GM18951 (cell line): ENCODE measurements at regions not wholly inside any gene's neighbourhood (a gene's known extent, or its start where the extent isn't known, plus 50 kb on each side); places are given as distances from the start of the nearest gene placed in this dataset.

Source experiments
- POLR2A ChIP-seq: IDR thresholded peaks from 4 replicates; pipeline ENCODE4 v1.6.1; 2011; ENCODE audit warnings: mild to moderate bottlenecking; ENCODE audit not compliant: insufficient read length, insufficient read depth; ENCODE audit errors: extremely low read depth
- in situ Hi-C: fragments of 300-500 bp; cut with MboI; formaldehyde crosslinking; loops from one replicate; pipeline ENCODE4 v1.12.0; 2022; ENCODE audit warnings: low sequenced_read_pairs, mixed read lengths, inconsistent platforms; ENCODE audit not compliant: unreplicated experiment

DNA sequence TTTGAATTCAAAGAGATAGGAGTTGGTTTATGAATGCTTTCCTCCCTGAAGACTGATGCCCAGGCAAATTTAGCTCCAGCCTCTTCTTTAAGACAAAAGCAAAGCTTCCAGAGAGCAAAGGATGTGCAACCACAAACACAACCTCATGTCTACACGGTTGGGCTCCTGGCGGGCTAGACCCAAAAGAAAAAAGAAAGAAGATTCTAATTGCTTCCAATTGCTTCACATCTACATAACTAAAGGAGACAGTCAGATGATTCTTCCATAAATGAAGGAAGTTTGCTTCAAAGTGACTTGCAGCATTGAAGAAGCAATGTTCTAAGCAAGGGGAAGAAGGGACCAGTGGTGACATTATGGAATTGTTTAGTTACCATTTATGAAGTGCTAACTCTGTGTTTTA lies 1603.0 kb upstream of the TENM3 start:
- no peak for TF ChIP-seq POLR2A

GRCh38 chr4:180641495-180641894 lies 1601.7 kb upstream of the TENM3 start:
- in situ Hi-C loops = no loop called here
- TF ChIP-seq POLR2A = no peak

More for the DNA sequence above, 1603.0 kb upstream of the TENM3 start:
- in situ Hi-C loops = no loop called here

- no peak for TF ChIP-seq POLR2A
- in situ Hi-C loops = no loop called here
These were observed 1600.5 kb upstream of the TENM3 start for GRCh38 chr4:180642732-180643131.

DNA sequence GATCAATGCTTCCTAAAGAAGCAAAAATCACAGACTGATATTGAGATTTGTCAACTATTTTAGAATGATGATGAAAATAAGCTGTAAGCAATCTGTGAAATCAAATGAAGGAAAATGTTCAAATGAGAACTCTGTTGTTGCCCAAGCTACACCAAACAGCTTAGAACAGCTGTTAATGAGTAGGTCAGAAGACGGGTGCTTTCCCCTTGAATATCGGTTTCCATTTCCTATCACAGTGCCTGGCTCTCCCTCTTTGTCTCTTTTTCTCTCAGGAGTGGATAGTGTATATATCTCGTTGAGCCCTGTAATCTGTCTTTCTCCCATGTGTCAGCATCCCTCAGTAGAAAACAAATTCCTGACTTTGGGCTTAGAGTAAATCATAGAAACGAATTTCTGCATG lies 1592.9 kb upstream of the TENM3 start:
- in situ Hi-C loops = loop anchor here (25.0 kb wide), 1 partner anchor 788 kb away; no protein-coding TSS in a partner anchor
- no peak for TF ChIP-seq POLR2A

- no peak for TF ChIP-seq POLR2A
- in situ Hi-C loops = loop anchor here (25.0 kb wide), 1 partner anchor 790 kb away; no protein-coding TSS in a partner anchor
These were observed 1590.7 kb upstream of the TENM3 start for GRCh38 chr4:180652533-180652932.

- in situ Hi-C loops = loop anchor here (25.0 kb wide), 1 partner anchor 794 kb away; no protein-coding TSS in a partner anchor
- TF ChIP-seq POLR2A = no peak
These were observed 1587.3 kb upstream of the TENM3 start for GRCh38 chr4:180655886-180656285.

DNA sequence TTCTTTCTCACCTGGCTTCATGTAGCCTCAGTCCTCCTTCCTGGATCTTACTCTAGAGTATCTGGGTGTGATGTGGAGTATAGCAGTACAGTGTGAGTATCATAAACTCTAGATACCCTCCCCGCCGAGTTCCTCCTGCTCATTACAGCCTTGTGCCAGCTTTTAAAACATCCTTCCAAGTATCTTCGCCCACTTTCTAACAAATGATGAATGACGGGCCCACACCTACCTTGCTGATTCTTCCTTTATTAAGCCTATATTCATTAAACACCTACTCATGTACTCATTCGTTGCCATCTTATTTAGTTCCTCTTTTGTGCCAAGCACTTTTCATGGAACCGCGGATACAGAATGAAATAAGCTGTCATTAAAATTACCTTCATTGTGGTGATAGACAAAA lies 1585.3 kb upstream of the TENM3 start:
- in situ Hi-C loops = loop anchor here (25.0 kb wide), 1 partner anchor 796 kb away; no protein-coding TSS in a partner anchor
- TF ChIP-seq POLR2A = no peak

DNA sequence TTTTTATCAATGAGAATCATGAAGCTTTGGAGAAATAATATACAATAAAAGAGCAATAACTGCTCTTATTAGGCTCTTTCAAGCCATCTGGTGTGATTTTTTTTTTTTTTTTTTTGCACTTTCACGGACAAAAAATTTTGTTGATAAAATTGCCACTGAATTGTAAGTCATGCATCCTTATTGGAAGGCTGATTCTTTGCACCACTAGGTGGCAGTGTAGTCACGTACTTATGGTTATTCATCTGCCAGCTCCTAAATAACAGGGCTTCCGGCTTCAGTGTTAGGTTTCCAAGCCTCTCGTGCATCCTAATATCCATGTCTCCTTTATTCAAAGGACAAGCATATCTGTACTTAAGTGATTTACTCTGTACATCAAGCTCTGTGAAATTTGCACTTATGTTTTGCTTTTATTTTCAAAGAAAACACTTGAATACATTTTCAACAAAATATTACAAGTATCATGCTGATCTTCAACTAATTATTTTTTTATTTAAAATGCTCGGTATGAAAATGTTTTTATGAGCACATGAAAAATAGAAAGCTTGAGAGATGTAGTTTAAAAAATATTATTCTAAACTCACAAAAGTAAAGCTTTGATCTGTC lies 1578.3 kb upstream of the TENM3 start:
- in situ Hi-C loops = loop anchor here (25.0 kb wide), 1 partner anchor 803 kb away; no protein-coding TSS in a partner anchor

GRCh38 chr4:180665481-180665880 lies 1577.7 kb upstream of the TENM3 start:
- TF ChIP-seq POLR2A = no peak
- in situ Hi-C loops = loop anchor here (25.0 kb wide), 1 partner anchor 803 kb away; no protein-coding TSS in a partner anchor

More for the DNA sequence above, 1578.3 kb upstream of the TENM3 start:
- no peak for TF ChIP-seq POLR2A

GRCh38 chr4:180665994-180666824 lies 1577.0 kb upstream of the TENM3 start:
- TF ChIP-seq POLR2A = no peak
- in situ Hi-C loops = loop anchor here (25.0 kb wide), 1 partner anchor 804 kb away; no protein-coding TSS in a partner anchor

DNA sequence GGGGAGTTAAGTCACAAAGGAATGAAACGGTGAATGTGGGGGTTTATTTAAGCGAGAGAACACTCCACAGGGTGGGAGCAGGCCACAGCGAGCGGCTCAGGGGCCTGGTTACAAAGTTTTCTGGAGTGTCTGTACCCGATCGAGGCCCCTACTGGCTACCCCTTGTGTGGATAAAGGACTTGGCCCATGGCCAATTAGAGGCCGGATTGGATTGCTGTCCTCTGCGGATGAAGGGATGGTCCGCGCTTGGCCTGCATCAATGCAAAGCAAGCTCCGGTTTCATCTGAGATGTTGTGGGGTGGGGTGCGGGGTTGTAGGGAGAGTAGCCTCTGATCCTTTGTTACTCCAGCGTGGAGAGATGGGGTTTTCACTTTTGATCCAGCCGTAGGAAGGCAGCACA lies 1574.5 kb upstream of the TENM3 start:
- in situ Hi-C loops = loop anchor here (25.0 kb wide), 1 partner anchor 806 kb away; no protein-coding TSS in a partner anchor

DNA sequence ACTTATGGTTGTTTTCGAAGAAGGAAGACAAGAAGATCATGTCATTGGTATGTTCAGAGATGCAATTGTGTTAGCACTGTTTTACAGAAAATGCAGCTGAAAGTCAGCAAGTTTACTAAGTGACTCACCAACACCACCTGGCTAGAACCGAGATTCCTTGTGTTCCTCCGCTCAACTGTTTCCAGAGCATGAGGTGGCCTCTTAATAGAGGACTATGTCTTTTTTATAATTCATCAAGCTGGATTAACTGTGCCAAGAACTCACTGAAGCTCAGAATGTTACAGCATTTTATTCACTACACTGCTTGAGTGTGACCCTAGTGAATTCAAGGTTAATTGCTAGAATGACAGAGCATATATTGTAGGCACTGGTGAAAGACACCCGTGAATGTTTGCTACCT lies 1573.5 kb upstream of the TENM3 start:
- in situ Hi-C loops = loop anchor here (25.0 kb wide), 1 partner anchor 807 kb away; no protein-coding TSS in a partner anchor
- no peak for TF ChIP-seq POLR2A

More for the DNA sequence above, 1574.5 kb upstream of the TENM3 start:
- TF ChIP-seq POLR2A = no peak

DNA sequence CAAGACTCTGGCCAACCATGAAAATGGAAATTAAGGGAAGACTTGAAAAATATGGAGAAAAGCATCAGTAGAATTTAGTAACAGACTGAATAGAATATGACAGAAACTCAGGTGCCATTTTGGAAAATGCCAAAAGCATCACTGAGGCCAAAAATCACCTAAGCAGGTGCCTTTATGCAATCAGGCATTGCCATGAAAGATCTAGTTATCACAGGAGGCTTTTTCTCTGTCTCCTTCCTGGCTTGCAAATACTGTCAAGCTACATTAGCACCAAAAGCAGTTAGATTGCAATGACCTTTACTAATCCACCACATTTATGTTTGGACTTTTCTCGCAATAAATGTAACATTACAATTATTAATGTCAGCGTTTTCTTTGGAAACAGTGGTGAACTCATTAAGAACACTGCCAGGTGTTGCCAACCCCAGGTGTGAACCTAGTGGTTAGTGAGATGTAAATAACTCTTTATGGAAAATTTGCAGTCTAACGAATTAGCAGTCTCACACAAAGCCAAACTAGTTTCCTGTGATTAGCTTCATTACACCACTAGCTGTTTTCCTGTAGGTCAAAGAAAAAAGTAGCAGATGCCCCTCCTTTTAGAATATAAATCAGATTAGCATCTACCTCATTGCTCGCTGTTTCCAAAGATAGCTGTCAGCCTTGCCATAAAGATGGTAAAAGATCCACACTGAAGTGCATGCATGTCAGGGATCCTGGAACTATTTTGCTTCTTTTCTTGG lies 1568.4 kb upstream of the TENM3 start:
- in situ Hi-C loops = loop anchor here (25.0 kb wide), 1 partner anchor 812 kb away; no protein-coding TSS in a partner anchor
- no peak for TF ChIP-seq POLR2A
